WI38 (cell line): ENCODE measurements at regions not wholly inside any gene's neighbourhood (a gene's known extent, or its start where the extent isn't known, plus 50 kb on each side); places are given as distances from the start of the nearest gene placed in this dataset.

Source experiments
- H3K4me3 ChIP-seq: 2 replicates; pipeline ENCODE4 v1.5.1; 2011; ENCODE audit warnings: low read depth, mild to moderate bottlenecking, control low read depth, low read length
- TF ChIP-seq, protein P1 (sequence below): IDR thresholded peaks from 2 replicates; pipeline ENCODE4 v1.5.1; 2012; ENCODE audit warnings: low read depth, mild to moderate bottlenecking, control low read depth, low read length

DNA sequence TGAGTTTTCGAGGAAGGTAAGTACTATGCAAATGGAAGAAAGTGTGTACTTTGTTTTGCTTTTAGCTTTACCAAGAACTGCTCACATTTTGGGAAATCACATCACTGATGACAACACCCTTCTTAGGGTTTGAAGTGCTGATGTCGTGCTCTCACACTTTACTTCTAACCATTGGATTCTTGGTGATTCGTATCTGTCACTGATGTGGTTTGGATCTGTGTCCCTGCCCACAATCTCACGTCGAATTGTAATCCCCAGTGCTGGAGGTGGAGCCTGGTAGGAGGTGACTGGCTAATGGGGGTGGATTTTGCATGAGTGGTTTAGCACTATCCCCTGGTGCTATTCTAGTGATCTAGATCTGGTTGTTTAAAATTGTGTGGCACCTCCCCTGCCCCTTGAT, 75.4 kb upstream of the RGMA start:
- TF ChIP-seq, protein P1, sequence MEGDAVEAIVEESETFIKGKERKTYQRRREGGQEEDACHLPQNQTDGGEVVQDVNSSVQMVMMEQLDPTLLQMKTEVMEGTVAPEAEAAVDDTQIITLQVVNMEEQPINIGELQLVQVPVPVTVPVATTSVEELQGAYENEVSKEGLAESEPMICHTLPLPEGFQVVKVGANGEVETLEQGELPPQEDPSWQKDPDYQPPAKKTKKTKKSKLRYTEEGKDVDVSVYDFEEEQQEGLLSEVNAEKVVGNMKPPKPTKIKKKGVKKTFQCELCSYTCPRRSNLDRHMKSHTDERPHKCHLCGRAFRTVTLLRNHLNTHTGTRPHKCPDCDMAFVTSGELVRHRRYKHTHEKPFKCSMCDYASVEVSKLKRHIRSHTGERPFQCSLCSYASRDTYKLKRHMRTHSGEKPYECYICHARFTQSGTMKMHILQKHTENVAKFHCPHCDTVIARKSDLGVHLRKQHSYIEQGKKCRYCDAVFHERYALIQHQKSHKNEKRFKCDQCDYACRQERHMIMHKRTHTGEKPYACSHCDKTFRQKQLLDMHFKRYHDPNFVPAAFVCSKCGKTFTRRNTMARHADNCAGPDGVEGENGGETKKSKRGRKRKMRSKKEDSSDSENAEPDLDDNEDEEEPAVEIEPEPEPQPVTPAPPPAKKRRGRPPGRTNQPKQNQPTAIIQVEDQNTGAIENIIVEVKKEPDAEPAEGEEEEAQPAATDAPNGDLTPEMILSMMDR: no peak

DNA sequence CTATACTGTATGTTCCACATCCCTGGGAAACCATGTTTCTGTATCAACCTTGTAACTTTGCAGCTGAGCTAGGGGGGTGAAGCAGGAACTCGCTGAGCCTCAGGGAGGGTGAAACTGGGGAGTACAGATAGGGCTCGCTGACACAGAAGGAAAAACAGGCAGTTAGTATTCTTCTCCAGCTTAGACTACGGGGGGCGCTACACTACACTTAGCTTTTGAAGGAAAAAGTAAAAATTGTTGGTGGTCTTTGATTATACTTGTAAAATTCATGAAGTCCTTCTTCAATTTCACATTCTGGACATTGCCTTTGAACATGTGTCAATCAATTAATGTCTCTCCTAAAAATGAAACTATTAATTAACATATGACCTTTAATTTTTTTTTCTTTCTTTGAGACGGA, 73.5 kb upstream of the RGMA start:
- no peak overlapping the region for H3K4me3 ChIP-seq
- TF ChIP-seq, protein P1: no peak

More for the DNA sequence above, 75.4 kb upstream of the RGMA start:
- H3K4me3 ChIP-seq: no peak overlapping the region

DNA sequence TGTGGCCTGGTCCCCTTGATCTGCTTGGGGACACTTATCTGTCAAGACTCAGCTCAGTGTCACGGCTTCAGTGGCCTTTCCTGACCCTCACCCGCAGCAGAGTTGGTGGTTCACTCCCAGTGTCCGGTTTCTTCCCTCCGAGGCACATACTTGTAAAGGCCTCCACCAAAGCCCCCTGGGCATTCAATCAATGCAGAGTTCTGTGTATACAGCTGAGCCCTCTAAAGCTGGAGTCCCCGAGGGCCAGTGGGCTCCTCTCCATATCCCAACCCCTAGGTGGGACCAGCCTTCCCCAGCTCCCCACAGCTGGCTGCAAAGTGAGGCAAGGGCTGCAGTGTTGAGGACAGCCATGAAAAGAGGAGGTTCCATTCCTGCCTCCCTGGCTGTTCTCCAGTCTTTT, 70.9 kb upstream of the RGMA start:
- TF ChIP-seq, protein P1: no peak
- H3K4me3 ChIP-seq: no peak overlapping the region

DNA sequence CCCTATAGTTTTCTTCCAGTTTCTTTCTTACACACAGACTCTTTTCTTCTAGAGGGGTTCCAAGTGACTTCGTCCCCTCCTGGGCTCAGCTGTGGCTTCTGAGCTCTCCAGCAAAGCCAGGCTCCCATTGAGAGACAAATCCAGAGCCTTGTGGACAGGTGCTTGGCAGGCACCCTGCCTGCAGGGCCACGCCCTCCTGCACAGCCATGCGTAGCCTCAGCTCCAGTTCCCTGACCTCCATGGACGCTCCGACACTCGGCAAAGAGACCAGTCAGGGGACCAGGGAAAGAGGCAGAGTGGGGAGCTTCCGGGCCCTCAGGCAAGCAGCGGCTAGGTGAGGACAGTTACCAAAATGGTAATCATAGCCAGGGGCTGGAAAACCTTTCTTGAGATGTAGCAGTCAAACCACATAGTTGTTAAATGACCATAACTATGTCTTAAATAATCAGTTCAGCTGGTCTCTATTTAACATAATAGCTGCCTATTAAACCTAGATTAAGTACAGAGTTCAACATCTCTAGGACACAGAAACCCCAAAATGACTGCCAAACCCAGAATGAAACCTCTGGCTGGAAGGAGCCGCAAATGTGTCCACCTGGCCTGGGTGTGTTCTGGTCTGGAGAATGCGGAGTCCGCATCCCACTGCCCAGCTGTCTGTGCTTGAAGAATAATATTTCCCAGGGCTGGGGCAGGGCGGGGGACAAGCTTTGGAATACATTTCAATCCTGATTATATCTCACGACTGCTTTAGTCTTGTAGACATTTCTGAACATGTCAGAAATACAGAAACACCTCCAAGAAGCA, 69.3 kb upstream of the RGMA start:
- no peak overlapping the region for H3K4me3 ChIP-seq
- TF ChIP-seq, protein P1: no peak

DNA sequence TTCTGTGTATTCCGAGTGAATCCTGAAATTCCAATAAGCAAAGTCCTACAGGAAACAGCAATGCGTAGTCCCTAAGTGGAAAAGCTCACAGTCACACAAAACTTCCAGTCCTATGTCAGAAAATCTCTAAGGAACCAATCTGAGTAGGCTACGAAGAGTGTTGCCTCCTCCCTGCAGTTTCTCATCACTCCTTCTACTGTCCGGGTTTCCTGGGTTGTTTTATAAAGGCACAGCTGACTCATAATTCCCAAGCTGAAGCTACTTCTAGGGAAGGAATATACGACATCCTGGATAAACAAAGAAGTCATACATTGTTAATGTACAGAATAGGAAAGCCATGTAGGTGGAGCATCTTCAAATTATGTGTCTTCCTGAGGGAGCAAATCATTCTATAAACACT, 65.7 kb upstream of the RGMA start:
- TF ChIP-seq, protein P1: no peak
- H3K4me3 ChIP-seq: no peak overlapping the region

DNA sequence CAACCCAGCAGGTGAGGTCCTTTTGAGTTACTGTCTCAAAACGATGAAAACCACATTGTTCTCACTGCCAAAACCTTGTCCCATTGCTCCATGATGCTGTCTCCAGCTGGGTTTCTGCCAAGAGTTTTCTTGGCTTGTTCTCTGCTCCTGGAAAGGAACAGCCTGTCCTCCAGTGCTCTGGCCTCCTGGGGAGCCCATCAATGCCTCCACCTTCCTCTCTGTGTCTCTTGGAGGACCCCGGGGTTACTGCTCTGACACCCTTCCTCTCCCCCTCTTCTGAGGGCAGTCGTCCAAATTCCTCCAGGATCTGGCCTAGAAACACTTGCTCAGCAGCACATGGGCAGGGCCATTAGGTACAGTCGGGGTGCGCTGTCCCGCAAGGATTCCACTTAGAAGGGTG, 63.9 kb upstream of the RGMA start:
- no peak overlapping the region for H3K4me3 ChIP-seq
- TF ChIP-seq, protein P1: no peak

DNA sequence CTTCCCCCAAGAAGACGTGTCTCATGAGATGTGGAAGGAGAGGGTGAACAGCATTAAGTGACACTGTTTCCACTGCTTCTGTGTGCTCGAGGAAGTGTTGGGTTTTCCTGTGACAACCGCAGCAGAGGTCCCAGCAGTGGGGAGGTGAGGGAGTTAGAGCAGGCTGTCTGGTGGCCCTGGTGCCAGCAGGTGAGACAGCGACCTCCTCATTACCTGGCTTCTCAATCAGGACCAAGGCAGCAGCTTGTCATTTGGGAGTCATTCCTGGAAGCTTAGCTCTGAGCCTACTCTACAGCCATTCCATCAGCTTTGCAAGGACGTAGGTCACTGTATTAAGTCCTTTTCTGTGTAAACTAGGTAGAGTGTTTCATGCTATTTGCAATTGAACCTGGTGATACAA, 63.3 kb upstream of the RGMA start:
- H3K4me3 ChIP-seq: no peak overlapping the region
- TF ChIP-seq, protein P1: no peak
